ENCODE measurements at regions not wholly inside any gene's neighbourhood (a gene's known extent, or its start where the extent isn't known, plus 50 kb on each side); places are given as distances from the start of the nearest gene placed in this dataset.
A peak's percentile ranks its signal among the peaks of the same experiment; 100 is the strongest.

DNA sequence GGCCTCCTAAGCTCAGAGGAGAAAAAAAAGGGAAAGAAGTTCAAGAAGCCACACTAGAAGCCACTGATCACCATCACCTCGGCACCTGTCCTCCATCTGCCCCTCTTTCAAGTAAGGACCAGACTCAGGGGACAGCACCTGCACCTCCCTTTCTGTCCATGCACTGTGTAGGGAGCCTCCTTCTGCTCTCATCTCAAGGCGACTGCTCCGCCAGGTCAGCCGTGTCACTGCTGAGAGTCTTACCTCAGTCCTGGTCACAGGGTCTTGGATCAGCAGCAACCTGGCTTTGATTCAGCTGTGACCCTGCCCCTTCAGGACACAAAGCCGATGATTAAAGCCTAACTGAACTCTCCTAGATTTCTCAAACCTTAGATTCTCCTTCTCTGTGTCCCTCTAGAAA is 101.5 kb downstream of the ZNF280B start:
- FAIRE-seq: no peak
- Histone ChIP-seq H3K36me3 (ENCODE audit: control insufficient read depth in 2 of 4, insufficient read depth in 4 of 4, low read length in 3 of 4) (no peaks in the 10 kb centered on the region), H3K23me2 (ENCODE audit: low read depth, low read length) (no peaks in the 10 kb centered on the region)

More for the DNA sequence above, 101.5 kb downstream of the ZNF280B start:
- DNase-seq (ENCODE audit: low read depth in 1 of 2, low spot score in 2 of 2): no peak
- Histone ChIP-seq H3K18ac (ENCODE audit: extremely low read depth, low read length) (no peak overlapping the region), H3K4me2 (ENCODE audit: insufficient read depth in 1 of 2, low read depth in 2 of 2, low read length in 2 of 2) (no peak overlapping the region), H4K8ac (ENCODE audit: extremely low read depth, insufficient read depth, low read length) (no peak overlapping the region), H3K14ac (ENCODE audit: insufficient read length) (no peak overlapping the region), H2BK20ac (ENCODE audit: low read length) (no peak overlapping the region), H3K79me1 (ENCODE audit: low read depth, low read length) (no peaks in the 10 kb centered on the region), H3K23ac (ENCODE audit: insufficient read length) (no peak overlapping the region), H2AFZ (ENCODE audit: low read length) (no peak overlapping the region), H4K5ac (ENCODE audit: insufficient read length, low read depth, low read length) (no peak overlapping the region), H3K9me3 (ENCODE audit: insufficient read depth in 2 of 2, low read depth in 1 of 2, low read length in 1 of 2) (no peaks in the 10 kb centered on the region), H2BK120ac (replicated peaks; ENCODE audit: low read depth, low read length) (no peak overlapping the region), H4K91ac (replicated peaks; ENCODE audit: insufficient read length, low read length) (no peak overlapping the region), H2BK5ac (ENCODE audit: low read depth, low read length) (no peak overlapping the region), H3K27ac (ENCODE audit: low read depth, low read length) (no peak overlapping the region), H3K27me3 (replicated peaks in 1 of 4; ENCODE audit: control insufficient read depth in 3 of 4, extremely low read depth in 1 of 4, insufficient read depth in 3 of 4, low read length in 3 of 4) (peaks cover 71 to 98% (median 92%) of the 10 kb centered on the region in 4 experiments), H2BK12ac (ENCODE audit: low read depth, low read length) (no peak overlapping the region), H3K4ac (replicated peaks; ENCODE audit: insufficient read length, low read depth, low read length) (no peak overlapping the region), H4K20me1 (replicated peaks in 1 of 2; ENCODE audit: control insufficient read depth in 1 of 2, insufficient read depth in 2 of 2, low read length in 2 of 2) (no peaks in the 10 kb centered on the region), H2BK15ac (ENCODE audit: low read length) (no peak overlapping the region), H3K4me1 (replicated peaks in 1 of 4; ENCODE audit: control insufficient read depth in 3 of 4, insufficient read depth in 4 of 4, low read length in 3 of 4) (no peaks in the 10 kb centered on the region), H3K4me3 (ENCODE audit: extremely low read depth in 1 of 4, insufficient read depth in 2 of 4, low read depth in 3 of 4, low read length in 4 of 4) (no peak overlapping the region), H3K56ac (replicated peaks; ENCODE audit: insufficient read length, low read depth, low read length) (no peak overlapping the region), H3K79me2 (ENCODE audit: control insufficient read depth in 1 of 2, insufficient read depth in 2 of 2, low read length in 2 of 2) (no peaks in the 10 kb centered on the region), H2AK5ac (ENCODE audit: low read depth, low read length) (no peak overlapping the region), H3K9ac (replicated peaks in 1 of 4; ENCODE audit: extremely low read depth in 1 of 4, low read depth in 3 of 4, low read length in 3 of 4) (no peak overlapping the region)
- POLR2A ChIA-PET (ENCODE audit: partially characterized antibody): no interaction called here
- no peak for TF ChIP-seq CREB1 (IDR thresholded peaks at IDR 0.05)
- no peak for TF ChIP-seq JUN (IDR thresholded peaks at IDR 0.05; ENCODE audit: low read depth, low read length)
- TF ChIP-seq SUZ12 (IDR thresholded peaks at IDR 0.05; ENCODE audit: low read length): 0 out of 2 replicates have a peak, but pooled peaks have one; percentile 18
- TF ChIP-seq TBP (IDR thresholded peaks at IDR 0.05; ENCODE audit: low read depth, low read length): no peak
- TF ChIP-seq POU5F1 (IDR thresholded peaks at IDR 0.05; ENCODE audit: low read depth, low read length): no peak
- TF ChIP-seq MAX (IDR thresholded peaks at IDR 0.05): no peak
- no peak for TF ChIP-seq RAD21 (IDR thresholded peaks at IDR 0.05 in 1 of 2, conservative IDR thresholded peaks at IDR 0.05 in 1 of 2; ENCODE audit: low read depth in 2 of 2, low read length in 2 of 2)
- TF ChIP-seq SIRT6 (IDR thresholded peaks at IDR 0.05; ENCODE audit: low read length): no peak
- 83% methylated on average over 5 of the region's 5 CpGs; no CpG with 5 or more reads in 1 of the 2 experiments for WGBS, 2 experiments (ENCODE audit: extremely low coverage in 1 of 2, insufficient coverage in 1 of 2, insufficient read length in 1 of 2, insufficient replicate concordance in 2 of 2, low coverage in 1 of 2, low lambda C conversion rate in 2 of 2, missing lambda C conversion rate in 1 of 2)
- CTCF ChIA-PET (ENCODE audit: partially characterized antibody): interaction anchor here (0.5 to 5.0 kb wide), 5 partner anchors 10 to 59 kb away, joined by 3 to 31 read pairs (median 4); no protein-coding TSS in a partner anchor

Data from H1 (cell line).